ENCODE measurements at regions not wholly inside any gene's neighbourhood (a gene's known extent, or its start where the extent isn't known, plus 50 kb on each side); places are given as distances from the start of the nearest gene placed in this dataset.

- WGBS (ENCODE audit: insufficient coverage): no CpG with 5 or more reads among the region's 2 CpGs
- no peak for TF ChIP-seq CTCF (IDR thresholded peaks at IDR 0.05)
- Histone ChIP-seq H3K4me3 (replicated peaks in 1 of 3; ENCODE audit: low read depth in 2 of 3, low read length in 3 of 3) (no peak overlapping the region), H3K27me3 (ENCODE audit: control insufficient read depth in 2 of 2, insufficient read depth in 2 of 2, low read length in 2 of 2) (no peaks in the 10 kb centered on the region), H3K9ac (ENCODE audit: insufficient read depth, low read length, poor library complexity, severe bottlenecking) (no peak overlapping the region), H3K36me3 (replicated peaks in 1 of 2; ENCODE audit: control insufficient read depth in 1 of 2, insufficient read depth in 2 of 2, low read length in 2 of 2) (no peaks in the 10 kb centered on the region), H3K79me2 (ENCODE audit: insufficient read depth, low read length) (no peaks in the 10 kb centered on the region), H3K9me3 (replicated peaks in 1 of 2; ENCODE audit: control insufficient read depth in 1 of 2, insufficient read depth in 1 of 2, low read length in 2 of 2) (no peaks in the 10 kb centered on the region), H3K4me2 (replicated peaks; ENCODE audit: extremely low read depth, low read length, poor library complexity, severe bottlenecking) (no peak overlapping the region), H2AFZ (ENCODE audit: insufficient read depth, low read depth, low read length, poor library complexity, severe bottlenecking) (no peak overlapping the region), H3K4me1 (ENCODE audit: control insufficient read depth in 1 of 2, insufficient read depth in 2 of 2, low read length in 2 of 2) (no peaks in the 10 kb centered on the region), H3K27ac (ENCODE audit: low read depth in 1 of 2, low read length in 2 of 2) (no peak overlapping the region), H4K20me1 (ENCODE audit: insufficient read depth, low read length) (no peaks in the 10 kb centered on the region)
- no peak for DNase-seq
- Mint-ChIP-seq H3K4me1 (no peaks in the 10 kb centered on the region), H3K9me3 (peaks cover 0 to 1% (median 0%) of the 10 kb centered on the region in 7 donors), H3K4me3 (no peak overlapping the region), H3K36me3 (no peaks in the 10 kb centered on the region), H3K27ac (no peak overlapping the region), H3K27me3 (ENCODE audit: low read depth in 3 of 3) (peaks cover 0 to 2% (median 2%) of the 10 kb centered on the region in 3 donors)
- intact Hi-C loops (cut with micrococcal nuclease): no loop called here
Observed at GRCh38 chr2:144081272-144081671, 438.6 kb downstream of the ZEB2 start.

GRCh38 chr2:144079803-144080202 is 440.1 kb downstream of the ZEB2 start:
- Mint-ChIP-seq H3K4me1 (no peaks in the 10 kb centered on the region), H3K4me3 (no peak overlapping the region), H3K27me3 (ENCODE audit: low read depth in 3 of 3) (peaks cover 0 to 2% (median 2%) of the 10 kb centered on the region in 3 donors), H3K27ac (no peak overlapping the region), H3K36me3 (no peaks in the 10 kb centered on the region), H3K9me3 (peaks cover 0 to 1% (median 0%) of the 10 kb centered on the region in 7 donors)
- H3K4me3 ChIP-seq (replicated peaks in 1 of 3; ENCODE audit: low read depth in 2 of 3, low read length in 3 of 3): no peak overlapping the region
- H2AFZ ChIP-seq (ENCODE audit: insufficient read depth, low read depth, low read length, poor library complexity, severe bottlenecking): no peak overlapping the region
- no peaks in the 10 kb centered on the region for H3K27me3 ChIP-seq (ENCODE audit: control insufficient read depth in 2 of 2, insufficient read depth in 2 of 2, low read length in 2 of 2)
- DNase-seq: no peak
- no peaks in the 10 kb centered on the region for H3K36me3 ChIP-seq (replicated peaks in 1 of 2; ENCODE audit: control insufficient read depth in 1 of 2, insufficient read depth in 2 of 2, low read length in 2 of 2)
- H3K9me3 ChIP-seq (replicated peaks in 1 of 2; ENCODE audit: control insufficient read depth in 1 of 2, insufficient read depth in 1 of 2, low read length in 2 of 2): no peaks in the 10 kb centered on the region
- H3K4me2 ChIP-seq (replicated peaks; ENCODE audit: extremely low read depth, low read length, poor library complexity, severe bottlenecking): no peak overlapping the region
- H4K20me1 ChIP-seq (ENCODE audit: insufficient read depth, low read length): no peaks in the 10 kb centered on the region
- no peak for TF ChIP-seq CTCF (IDR thresholded peaks at IDR 0.05)
- H3K79me2 ChIP-seq (ENCODE audit: insufficient read depth, low read length): no peaks in the 10 kb centered on the region
- H3K27ac ChIP-seq (ENCODE audit: low read depth in 1 of 2, low read length in 2 of 2): no peak overlapping the region
- intact Hi-C loops (cut with micrococcal nuclease): no loop called here
- no peaks in the 10 kb centered on the region for H3K4me1 ChIP-seq (ENCODE audit: control insufficient read depth in 1 of 2, insufficient read depth in 2 of 2, low read length in 2 of 2)
- no peak overlapping the region for H3K9ac ChIP-seq (ENCODE audit: insufficient read depth, low read length, poor library complexity, severe bottlenecking)

Data from CD14-positive monocyte (primary cell).